Right lobe of liver (tissue), 4 donors: ENCODE measurements at regions not wholly inside any gene's neighbourhood (a gene's known extent, or its start where the extent isn't known, plus 50 kb on each side); places are given as distances from the start of the nearest gene placed in this dataset.

ENCODE experiments used
- POLR2A ChIP-seq: fragments of 450-650 bp; IDR thresholded peaks from one replicate; pipeline ENCODE4 v1.6.1; 2017; ENCODE audit warnings: antibody characterized with exemption, mild to moderate bottlenecking
- TF ChIP-seq, protein P1 (sequence below), 4 donors: fragments of 200-600 bp in 3 of 4; fragments of 450-650 bp in 1 of 4; IDR thresholded peaks; one replicate each; pipeline versions ENCODE4 v1.5.1 to v1.8.0; 2016 to 2022; ENCODE audit warnings: antibody characterized with exemption in 4 of 4, mild to moderate bottlenecking in 2 of 4
- donor health status: DM: no; HTN: no; CAD: no.
- donor health status: DM: no; HTN: no; CAD: no.
- donor health status: DM: no; HTN: yes; CAD: no.

DNA sequence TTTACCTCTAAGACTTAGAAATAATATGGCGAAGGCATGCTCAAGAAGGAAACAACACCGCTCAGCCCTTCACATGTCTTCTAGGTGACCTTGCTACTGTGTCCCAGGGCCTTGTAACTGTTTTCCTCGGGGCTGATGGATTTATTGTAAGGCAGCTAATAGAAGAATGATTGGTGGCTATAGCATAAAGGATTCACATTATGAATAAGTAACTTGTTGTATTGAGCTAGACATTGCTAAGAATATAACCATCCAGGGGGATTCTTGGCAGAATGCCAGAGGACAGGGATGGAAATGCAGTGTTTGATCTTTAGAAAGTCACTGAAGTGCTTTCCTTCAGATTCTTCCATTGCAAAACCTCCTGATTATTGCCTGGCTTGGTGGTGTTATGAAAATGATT, 54.9 kb downstream of the PLEKHG1 start:
- TF ChIP-seq, protein P1, sequence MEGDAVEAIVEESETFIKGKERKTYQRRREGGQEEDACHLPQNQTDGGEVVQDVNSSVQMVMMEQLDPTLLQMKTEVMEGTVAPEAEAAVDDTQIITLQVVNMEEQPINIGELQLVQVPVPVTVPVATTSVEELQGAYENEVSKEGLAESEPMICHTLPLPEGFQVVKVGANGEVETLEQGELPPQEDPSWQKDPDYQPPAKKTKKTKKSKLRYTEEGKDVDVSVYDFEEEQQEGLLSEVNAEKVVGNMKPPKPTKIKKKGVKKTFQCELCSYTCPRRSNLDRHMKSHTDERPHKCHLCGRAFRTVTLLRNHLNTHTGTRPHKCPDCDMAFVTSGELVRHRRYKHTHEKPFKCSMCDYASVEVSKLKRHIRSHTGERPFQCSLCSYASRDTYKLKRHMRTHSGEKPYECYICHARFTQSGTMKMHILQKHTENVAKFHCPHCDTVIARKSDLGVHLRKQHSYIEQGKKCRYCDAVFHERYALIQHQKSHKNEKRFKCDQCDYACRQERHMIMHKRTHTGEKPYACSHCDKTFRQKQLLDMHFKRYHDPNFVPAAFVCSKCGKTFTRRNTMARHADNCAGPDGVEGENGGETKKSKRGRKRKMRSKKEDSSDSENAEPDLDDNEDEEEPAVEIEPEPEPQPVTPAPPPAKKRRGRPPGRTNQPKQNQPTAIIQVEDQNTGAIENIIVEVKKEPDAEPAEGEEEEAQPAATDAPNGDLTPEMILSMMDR (IDR thresholded peaks at IDR 0.05) = no peak
- TF ChIP-seq POLR2A = no peak
